ENCODE measurements at regions not wholly inside any gene's neighbourhood (a gene's known extent, or its start where the extent isn't known, plus 50 kb on each side); places are given as distances from the start of the nearest gene placed in this dataset.

DNA sequence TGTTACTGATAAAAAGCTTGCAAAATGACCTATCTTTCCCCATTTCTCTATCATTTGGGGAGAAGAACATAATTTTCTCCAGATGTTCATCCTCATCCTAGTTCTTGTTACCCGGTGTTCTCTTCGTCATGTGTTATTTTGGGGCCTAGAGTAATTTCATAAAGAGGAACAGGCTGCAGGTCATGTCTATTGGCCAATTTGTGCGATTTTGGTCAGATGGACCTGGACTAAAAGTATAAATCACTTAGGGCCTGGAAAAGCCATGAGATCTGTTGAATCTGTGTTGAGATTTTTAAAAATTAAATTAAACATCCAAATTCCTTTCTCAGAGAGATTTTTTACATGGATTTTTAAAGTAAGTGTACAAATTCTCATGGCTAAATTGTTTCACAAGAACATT lies 241.3 kb upstream of the PLXNA2 start:
- TF ChIP-seq EZH2phosphoT487 (IDR thresholded peaks at IDR 0.05; ENCODE audit: insufficient read depth, low read depth) (no peak), EZH2 (IDR thresholded peaks at IDR 0.05; ENCODE audit: insufficient read depth, poor library complexity, severe bottlenecking) (no peak)
